ENCODE measurements at regions not wholly inside any gene's neighbourhood (a gene's known extent, or its start where the extent isn't known, plus 50 kb on each side); places are given as distances from the start of the nearest gene placed in this dataset.
"Not testable (repeated sequence)": the region's sequence is repeated elsewhere in the genome, so short reads cannot be mapped to it uniquely, and the experiment has no call there.

DNA sequence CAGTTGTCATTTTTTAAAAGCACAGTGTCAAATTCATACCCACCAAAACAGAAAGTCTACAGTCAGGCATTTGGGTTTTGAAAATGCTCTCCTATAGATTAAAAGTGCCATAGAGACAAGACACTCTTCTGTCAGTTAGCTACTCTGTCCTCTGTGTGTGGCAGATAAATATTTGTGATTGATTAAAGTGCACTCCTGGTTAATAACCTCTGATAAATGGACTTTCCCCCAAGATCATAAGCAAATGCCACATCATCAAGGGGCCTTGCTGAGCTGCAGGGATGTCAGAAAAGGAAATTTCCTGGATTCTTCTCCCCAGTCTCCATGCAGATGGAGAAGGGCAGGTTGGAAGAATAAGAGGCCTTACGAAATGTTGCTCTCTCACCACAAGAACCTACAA lies 1329.5 kb upstream of the TMEM132C start (continued):
- TF ChIP-seq, protein P1, sequence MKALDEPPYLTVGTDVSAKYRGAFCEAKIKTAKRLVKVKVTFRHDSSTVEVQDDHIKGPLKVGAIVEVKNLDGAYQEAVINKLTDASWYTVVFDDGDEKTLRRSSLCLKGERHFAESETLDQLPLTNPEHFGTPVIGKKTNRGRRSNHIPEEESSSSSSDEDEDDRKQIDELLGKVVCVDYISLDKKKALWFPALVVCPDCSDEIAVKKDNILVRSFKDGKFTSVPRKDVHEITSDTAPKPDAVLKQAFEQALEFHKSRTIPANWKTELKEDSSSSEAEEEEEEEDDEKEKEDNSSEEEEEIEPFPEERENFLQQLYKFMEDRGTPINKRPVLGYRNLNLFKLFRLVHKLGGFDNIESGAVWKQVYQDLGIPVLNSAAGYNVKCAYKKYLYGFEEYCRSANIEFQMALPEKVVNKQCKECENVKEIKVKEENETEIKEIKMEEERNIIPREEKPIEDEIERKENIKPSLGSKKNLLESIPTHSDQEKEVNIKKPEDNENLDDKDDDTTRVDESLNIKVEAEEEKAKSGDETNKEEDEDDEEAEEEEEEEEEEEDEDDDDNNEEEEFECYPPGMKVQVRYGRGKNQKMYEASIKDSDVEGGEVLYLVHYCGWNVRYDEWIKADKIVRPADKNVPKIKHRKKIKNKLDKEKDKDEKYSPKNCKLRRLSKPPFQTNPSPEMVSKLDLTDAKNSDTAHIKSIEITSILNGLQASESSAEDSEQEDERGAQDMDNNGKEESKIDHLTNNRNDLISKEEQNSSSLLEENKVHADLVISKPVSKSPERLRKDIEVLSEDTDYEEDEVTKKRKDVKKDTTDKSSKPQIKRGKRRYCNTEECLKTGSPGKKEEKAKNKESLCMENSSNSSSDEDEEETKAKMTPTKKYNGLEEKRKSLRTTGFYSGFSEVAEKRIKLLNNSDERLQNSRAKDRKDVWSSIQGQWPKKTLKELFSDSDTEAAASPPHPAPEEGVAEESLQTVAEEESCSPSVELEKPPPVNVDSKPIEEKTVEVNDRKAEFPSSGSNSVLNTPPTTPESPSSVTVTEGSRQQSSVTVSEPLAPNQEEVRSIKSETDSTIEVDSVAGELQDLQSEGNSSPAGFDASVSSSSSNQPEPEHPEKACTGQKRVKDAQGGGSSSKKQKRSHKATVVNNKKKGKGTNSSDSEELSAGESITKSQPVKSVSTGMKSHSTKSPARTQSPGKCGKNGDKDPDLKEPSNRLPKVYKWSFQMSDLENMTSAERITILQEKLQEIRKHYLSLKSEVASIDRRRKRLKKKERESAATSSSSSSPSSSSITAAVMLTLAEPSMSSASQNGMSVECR (CRISPR knock-in tag; IDR thresholded peaks at IDR 0.05; ENCODE audit: borderline replicate concordance), result no peak
- TF ChIP-seq, protein P2, sequence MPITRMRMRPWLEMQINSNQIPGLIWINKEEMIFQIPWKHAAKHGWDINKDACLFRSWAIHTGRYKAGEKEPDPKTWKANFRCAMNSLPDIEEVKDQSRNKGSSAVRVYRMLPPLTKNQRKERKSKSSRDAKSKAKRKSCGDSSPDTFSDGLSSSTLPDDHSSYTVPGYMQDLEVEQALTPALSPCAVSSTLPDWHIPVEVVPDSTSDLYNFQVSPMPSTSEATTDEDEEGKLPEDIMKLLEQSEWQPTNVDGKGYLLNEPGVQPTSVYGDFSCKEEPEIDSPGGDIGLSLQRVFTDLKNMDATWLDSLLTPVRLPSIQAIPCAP (CRISPR knock-in tag; IDR thresholded peaks at IDR 0.05), result no peak

DNA sequence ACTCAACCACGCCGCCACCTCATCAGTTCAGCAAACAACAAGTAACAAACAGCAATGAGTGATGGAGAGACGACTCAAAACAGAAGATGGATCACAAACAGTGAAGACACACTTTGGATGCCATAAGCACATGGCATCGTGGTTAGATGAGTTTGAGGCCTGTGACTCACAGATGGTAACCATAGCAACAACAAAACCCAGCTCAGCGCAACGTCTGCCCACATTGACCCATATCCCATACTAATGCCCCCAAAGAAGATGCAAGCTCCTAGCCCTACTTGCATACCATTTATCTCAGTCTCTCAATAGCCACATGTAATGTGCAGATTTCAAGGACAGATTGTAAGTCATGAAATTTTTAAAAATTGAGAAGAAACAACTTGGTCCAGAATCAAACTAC lies 1322.3 kb upstream of the TMEM132C start:
- no peak for ATAC-seq
- CTCF ChIA-PET, result no interaction called here
- no peak overlapping the region for H3K4me3 Mint-ChIP-seq

DNA sequence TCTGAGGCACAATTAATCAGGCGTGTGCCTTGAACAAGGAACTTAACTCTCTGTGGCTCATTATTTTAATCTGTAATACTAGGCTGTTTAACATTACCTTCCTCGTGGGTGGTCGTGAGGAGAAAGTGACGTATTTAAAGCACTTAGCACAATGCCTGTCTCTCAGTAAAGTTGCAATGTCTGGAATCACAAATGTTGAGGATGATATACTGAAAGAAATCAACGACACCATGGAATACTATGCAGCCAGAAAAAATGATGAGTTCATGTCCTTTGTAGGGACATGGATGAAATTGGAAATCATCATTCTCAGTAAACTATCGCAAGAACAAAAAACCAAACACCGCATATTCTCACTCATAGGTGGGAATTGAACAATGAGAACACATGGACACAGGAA lies 1320.0 kb upstream of the TMEM132C start:
- H3K27me3 Mint-ChIP-seq (ENCODE audit: low read depth); H3K27ac Mint-ChIP-seq; CTCF ChIA-PET; H3K4me1 Mint-ChIP-seq; POLR2A ChIA-PET; DNase-seq (ENCODE audit: low spot score); H3K4me3 Mint-ChIP-seq; ATAC-seq: not testable (repeated sequence)
- Mint-ChIP-seq H3K9me3 (peaks cover 70% of the 10 kb centered on the region), H3K36me3 (peaks cover 57% of the 10 kb centered on the region)

More for the DNA sequence above, 1322.3 kb upstream of the TMEM132C start:
- peaks cover 75% of the 10 kb centered on the region for H3K9me3 Mint-ChIP-seq
- no peaks in the 10 kb centered on the region for H3K4me1 Mint-ChIP-seq
- H3K27me3 Mint-ChIP-seq (ENCODE audit: low read depth), result peaks cover 11% of the 10 kb centered on the region
- POLR2A ChIA-PET, result no interaction called here
- no peak overlapping the region for H3K27ac Mint-ChIP-seq
- H3K36me3 Mint-ChIP-seq, result peaks cover 65% of the 10 kb centered on the region
- TF ChIP-seq, protein P3, sequence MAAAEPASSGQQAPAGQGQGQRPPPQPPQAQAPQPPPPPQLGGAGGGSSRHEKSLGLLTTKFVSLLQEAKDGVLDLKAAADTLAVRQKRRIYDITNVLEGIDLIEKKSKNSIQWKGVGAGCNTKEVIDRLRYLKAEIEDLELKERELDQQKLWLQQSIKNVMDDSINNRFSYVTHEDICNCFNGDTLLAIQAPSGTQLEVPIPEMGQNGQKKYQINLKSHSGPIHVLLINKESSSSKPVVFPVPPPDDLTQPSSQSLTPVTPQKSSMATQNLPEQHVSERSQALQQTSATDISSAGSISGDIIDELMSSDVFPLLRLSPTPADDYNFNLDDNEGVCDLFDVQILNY (CRISPR knock-in tag; IDR thresholded peaks at IDR 0.05), result no peak
- TF ChIP-seq, protein P4, sequence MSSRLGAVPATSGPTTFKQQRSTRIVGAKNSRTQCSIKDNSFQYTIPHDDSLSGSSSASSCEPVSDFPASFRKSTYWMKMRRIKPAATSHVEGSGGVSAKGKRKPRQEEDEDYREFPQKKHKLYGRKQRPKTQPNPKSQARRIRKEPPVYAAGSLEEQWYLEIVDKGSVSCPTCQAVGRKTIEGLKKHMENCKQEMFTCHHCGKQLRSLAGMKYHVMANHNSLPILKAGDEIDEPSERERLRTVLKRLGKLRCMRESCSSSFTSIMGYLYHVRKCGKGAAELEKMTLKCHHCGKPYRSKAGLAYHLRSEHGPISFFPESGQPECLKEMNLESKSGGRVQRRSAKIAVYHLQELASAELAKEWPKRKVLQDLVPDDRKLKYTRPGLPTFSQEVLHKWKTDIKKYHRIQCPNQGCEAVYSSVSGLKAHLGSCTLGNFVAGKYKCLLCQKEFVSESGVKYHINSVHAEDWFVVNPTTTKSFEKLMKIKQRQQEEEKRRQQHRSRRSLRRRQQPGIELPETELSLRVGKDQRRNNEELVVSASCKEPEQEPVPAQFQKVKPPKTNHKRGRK (CRISPR knock-in tag; IDR thresholded peaks at IDR 0.05; ENCODE audit: borderline replicate concordance), result no peak
- no peak for TF ChIP-seq SOX15 (CRISPR knock-in tag; IDR thresholded peaks at IDR 0.05)
- TF ChIP-seq, protein P5, sequence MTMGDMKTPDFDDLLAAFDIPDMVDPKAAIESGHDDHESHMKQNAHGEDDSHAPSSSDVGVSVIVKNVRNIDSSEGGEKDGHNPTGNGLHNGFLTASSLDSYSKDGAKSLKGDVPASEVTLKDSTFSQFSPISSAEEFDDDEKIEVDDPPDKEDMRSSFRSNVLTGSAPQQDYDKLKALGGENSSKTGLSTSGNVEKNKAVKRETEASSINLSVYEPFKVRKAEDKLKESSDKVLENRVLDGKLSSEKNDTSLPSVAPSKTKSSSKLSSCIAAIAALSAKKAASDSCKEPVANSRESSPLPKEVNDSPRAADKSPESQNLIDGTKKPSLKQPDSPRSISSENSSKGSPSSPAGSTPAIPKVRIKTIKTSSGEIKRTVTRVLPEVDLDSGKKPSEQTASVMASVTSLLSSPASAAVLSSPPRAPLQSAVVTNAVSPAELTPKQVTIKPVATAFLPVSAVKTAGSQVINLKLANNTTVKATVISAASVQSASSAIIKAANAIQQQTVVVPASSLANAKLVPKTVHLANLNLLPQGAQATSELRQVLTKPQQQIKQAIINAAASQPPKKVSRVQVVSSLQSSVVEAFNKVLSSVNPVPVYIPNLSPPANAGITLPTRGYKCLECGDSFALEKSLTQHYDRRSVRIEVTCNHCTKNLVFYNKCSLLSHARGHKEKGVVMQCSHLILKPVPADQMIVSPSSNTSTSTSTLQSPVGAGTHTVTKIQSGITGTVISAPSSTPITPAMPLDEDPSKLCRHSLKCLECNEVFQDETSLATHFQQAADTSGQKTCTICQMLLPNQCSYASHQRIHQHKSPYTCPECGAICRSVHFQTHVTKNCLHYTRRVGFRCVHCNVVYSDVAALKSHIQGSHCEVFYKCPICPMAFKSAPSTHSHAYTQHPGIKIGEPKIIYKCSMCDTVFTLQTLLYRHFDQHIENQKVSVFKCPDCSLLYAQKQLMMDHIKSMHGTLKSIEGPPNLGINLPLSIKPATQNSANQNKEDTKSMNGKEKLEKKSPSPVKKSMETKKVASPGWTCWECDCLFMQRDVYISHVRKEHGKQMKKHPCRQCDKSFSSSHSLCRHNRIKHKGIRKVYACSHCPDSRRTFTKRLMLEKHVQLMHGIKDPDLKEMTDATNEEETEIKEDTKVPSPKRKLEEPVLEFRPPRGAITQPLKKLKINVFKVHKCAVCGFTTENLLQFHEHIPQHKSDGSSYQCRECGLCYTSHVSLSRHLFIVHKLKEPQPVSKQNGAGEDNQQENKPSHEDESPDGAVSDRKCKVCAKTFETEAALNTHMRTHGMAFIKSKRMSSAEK (CRISPR knock-in tag; IDR thresholded peaks at IDR 0.05; ENCODE audit: borderline replicate concordance), result no peak
- no peak for TF ChIP-seq RORB (CRISPR knock-in tag; IDR thresholded peaks at IDR 0.05)
- TF ChIP-seq ATF1 (CRISPR knock-in tag; IDR thresholded peaks at IDR 0.05), result no peak
- TF ChIP-seq ZNF396 (CRISPR knock-in tag; IDR thresholded peaks at IDR 0.05; ENCODE audit: borderline replicate concordance), result no peak
- TF ChIP-seq, protein P6, sequence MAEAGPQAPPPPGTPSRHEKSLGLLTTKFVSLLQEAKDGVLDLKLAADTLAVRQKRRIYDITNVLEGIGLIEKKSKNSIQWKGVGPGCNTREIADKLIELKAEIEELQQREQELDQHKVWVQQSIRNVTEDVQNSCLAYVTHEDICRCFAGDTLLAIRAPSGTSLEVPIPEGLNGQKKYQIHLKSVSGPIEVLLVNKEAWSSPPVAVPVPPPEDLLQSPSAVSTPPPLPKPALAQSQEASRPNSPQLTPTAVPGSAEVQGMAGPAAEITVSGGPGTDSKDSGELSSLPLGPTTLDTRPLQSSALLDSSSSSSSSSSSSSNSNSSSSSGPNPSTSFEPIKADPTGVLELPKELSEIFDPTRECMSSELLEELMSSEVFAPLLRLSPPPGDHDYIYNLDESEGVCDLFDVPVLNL (CRISPR knock-in tag; IDR thresholded peaks at IDR 0.05; ENCODE audit: borderline replicate concordance, low read depth), result no peak
- no peak for TF ChIP-seq ZNF219 (CRISPR knock-in tag; IDR thresholded peaks at IDR 0.05; ENCODE audit: borderline replicate concordance)
- TF ChIP-seq ZBTB21 (CRISPR knock-in tag; IDR thresholded peaks at IDR 0.05; ENCODE audit: borderline replicate concordance), result no peak
- TF ChIP-seq, protein P7, sequence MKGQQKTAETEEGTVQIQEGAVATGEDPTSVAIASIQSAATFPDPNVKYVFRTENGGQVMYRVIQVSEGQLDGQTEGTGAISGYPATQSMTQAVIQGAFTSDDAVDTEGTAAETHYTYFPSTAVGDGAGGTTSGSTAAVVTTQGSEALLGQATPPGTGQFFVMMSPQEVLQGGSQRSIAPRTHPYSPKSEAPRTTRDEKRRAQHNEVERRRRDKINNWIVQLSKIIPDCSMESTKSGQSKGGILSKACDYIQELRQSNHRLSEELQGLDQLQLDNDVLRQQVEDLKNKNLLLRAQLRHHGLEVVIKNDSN (CRISPR knock-in tag; IDR thresholded peaks at IDR 0.05), result no peak
- TF ChIP-seq, protein P8, sequence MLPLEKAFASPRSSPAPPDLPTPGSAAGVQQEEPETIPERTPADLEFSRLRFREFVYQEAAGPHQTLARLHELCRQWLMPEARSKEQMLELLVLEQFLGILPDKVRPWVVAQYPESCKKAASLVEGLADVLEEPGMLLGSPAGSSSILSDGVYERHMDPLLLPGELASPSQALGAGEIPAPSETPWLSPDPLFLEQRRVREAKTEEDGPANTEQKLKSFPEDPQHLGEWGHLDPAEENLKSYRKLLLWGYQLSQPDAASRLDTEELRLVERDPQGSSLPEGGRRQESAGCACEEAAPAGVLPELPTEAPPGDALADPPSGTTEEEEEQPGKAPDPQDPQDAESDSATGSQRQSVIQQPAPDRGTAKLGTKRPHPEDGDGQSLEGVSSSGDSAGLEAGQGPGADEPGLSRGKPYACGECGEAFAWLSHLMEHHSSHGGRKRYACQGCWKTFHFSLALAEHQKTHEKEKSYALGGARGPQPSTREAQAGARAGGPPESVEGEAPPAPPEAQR (CRISPR knock-in tag; IDR thresholded peaks at IDR 0.05), result no peak
- TF ChIP-seq, protein P2 (CRISPR knock-in tag; IDR thresholded peaks at IDR 0.05), result no peak
- DNase-seq (ENCODE audit: low spot score), result no peak
